HG03025 (cell line): ENCODE measurements at regions not wholly inside any gene's neighbourhood (a gene's known extent, or its start where the extent isn't known, plus 50 kb on each side); places are given as distances from the start of the nearest gene placed in this dataset.

Experiments used
- ATAC-seq: cut with Tn5 transposase; IDR thresholded peaks from one replicate; pipeline ENCODE4 v1.9.1; 2021; ENCODE audit warnings: mild to moderate bottlenecking, moderate library complexity; ENCODE audit not compliant: unreplicated experiment, low FRiP score

DNA sequence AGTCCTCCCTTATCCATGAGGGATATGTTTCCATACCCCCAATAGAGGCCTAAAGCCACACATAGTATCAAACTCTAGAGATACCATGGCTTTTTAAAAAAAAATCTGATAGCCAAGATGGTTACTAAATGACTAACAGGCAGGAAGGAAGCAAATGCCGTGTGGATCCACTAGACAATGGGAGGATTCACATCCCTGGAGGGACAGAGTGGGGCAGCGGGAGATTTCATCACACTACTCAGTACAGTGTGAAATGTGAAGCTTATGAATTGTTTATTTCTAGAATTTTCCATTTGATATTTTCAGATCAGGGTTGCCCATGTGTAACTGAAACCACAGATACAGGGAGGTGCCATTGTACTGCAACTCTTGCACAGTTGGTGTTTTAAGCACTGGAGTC lies 826.6 kb downstream of the SQOR start:
- no peak for ATAC-seq

DNA sequence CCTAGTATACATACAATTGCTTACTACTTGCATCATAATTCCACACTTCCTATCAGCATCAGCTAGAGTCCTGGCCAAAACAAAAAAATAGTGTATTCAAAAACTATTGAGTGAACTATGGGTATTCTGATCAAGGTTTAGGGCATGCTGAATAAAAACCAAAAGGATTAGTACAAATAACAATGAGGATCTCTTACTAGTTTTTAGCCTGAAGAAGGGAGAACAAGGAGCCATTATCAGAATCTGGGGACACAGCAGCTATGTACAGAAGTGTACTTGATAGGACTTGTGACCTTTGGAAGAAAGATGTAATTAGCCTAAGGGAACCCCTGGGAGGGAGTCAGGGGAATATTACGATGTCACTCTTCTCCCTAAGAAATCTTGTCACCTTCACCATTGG lies 832.2 kb downstream of the SQOR start:
- no peak for ATAC-seq

DNA sequence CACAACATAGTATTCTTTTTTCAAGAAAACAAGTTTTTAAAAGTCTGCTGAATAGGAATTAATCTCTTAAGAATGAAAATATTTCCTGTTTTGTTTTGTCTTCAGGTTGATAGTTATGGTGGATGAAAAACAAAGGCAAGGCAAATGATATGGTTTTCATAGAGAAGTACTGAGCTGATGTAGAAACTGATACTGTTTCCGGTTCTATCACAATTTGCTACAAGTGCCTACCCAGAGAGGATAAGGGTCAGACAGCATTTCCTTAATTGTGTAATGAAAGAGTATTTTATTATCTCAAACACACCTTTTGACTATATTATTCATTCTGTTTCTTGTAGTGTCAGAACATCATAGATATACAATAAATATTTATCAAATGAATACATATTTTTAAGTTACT lies 836.3 kb downstream of the SQOR start:
- no peak for ATAC-seq

DNA sequence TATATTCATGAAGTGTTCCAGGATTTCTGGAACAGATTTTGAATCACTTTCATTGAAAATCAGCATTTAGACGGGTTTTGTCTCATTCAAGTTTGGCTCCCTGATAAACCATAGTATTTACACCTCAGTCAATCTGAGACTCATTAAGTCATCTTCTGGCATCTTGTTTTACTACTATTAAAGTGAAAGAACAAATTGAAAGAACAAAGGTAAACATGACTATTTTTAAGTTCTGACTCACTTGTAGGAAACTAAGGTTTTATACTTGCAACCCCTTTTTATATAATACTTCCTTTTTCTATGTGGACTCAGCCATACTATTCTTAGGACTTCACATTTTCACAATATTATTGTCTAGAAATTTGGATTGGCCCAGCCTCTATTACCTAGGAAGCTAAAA lies 854.4 kb downstream of the SQOR start:
- ATAC-seq = no peak

GRCh38 chr15:46496491-46497115 lies 861.8 kb downstream of the SQOR start:
- ATAC-seq = no peak

GRCh38 chr15:46502667-46503066 lies 867.8 kb downstream of the SQOR start:
- ATAC-seq = no peak

- no peak for ATAC-seq
Observed at GRCh38 chr15:46518381-46518780, 883.6 kb downstream of the SQOR start.

DNA sequence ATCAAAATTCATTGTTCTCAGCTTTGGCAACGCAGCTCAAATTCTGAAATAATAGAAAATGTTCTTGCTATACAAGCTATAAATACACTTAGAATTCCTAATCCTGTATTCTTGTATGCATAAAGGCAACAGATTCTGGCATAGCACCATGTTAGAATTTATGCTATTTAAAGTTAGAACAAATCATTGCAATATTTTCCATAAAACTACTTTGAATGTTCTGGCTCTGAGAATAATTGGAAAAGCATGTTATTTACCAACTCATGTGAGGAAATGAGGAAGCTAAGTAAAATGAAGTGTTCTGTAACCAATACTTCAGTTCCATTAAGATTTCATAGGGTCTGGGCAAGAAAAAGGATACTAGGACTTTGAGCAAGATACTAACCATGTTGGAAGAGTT lies 888.9 kb downstream of the SQOR start:
- ATAC-seq = no peak

DNA sequence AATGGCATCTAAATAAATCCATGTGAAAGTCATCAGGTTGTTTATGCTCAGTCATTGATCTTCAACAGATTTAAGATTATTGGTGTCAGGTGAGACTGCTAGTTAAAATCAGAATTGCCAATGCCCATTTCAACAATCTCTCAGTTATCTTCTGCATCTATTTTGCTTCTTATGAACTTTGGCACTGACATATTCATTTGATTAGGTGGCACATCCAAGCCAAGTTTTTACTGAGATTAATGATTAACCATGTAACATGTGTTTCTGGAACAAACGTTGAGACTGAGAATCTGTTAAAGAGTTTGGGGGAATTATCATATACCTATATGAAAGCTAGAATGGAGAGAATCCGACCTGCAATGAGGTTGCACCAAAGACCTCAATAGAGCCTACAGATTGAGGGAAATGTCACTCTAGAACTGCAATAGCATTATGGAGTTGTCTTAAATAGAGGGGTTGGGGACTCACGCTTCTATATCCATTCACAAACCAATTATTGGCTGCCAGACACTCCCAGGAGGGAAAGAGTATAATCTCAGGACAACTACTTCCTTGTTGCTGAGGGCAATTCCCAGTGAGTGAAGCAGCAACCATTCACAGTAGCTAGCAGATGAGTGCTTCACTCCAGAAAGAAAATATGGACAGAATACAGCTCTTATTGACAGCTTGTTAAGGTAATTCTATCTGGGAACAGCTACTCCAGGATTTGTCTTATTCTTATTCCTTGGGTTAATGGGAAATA lies 891.3 kb downstream of the SQOR start:
- no peak for ATAC-seq

DNA sequence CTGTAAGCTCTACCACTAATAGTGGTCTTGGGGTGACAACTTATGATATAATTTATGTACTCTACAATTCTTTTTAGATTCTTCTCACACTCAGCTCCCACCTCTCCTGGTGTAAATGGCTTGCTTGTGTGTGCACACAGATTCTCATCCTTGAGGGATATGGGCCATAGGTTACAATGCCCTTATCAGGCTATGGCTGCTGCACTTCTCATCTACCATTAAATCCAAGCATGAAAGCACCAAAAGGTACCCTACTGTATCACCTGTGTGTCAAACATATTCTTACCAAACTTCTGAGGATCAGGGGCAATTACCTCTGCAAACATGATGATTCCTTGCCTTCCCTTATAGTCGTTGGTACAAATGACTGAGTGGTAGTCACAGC lies 891.9 kb downstream of the SQOR start:
- no peak for ATAC-seq

- no peak for ATAC-seq
Observed at GRCh38 chr15:46543626-46544025, 908.8 kb downstream of the SQOR start.

DNA sequence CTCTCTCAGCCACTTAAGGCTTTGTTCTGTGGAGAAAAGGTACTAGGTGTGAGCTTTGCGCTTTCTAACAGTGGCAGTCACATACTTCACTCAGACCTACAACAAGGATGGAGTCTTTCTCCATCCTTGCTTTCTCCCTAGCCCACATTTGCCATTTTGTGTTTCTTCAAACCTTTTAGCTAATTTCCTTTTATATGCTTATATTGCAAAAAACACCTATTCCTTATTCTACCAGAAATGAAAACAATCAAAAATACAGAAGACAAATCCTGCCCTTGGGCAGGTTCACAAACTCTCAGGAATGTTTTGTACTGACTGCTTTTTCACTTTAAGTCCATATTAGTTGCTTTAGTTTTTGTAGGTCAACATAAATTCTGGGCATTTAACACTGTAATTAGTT lies 914.2 kb downstream of the SQOR start:
- ATAC-seq = no peak

DNA sequence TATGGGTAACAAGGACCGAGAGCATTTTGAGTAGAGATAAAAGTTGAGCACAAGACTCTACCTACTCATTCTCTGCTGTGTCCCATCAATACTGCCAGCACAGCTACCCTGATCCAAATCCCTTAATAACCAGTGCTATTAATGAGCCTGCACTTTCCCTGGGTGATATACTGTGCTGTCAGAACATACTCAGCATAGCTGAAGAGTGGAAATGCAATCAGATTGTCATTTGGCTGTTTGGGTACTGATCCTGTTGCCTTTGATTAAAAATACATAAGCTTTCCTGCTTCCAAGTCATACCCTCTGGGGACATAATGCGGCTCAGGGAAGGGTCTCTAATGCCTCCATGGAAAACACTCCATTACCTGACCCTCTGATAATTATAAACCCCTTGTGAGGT lies 917.5 kb downstream of the SQOR start:
- no peak for ATAC-seq

DNA sequence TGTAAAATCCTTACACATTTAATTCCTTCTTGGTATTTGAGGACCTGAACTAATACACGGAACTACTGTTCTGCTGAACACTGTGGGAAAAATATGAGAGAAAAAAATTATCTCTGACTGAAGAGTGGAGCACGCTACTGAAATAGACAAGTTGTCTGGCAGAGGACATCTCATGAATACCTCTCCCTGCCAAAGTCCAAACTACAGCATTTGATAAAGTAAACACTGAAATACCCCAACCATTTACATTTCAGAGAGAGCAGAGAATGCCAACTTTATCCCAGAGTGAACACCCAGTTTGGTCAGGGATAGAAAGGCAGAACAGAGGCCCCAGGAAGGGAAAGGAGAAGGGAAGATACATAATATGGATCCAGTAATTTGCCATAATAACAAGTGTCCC lies 920.7 kb downstream of the SQOR start:
- no peak for ATAC-seq

- no peak for ATAC-seq
Observed at GRCh38 chr15:46556010-46556409, 921.2 kb downstream of the SQOR start.

DNA sequence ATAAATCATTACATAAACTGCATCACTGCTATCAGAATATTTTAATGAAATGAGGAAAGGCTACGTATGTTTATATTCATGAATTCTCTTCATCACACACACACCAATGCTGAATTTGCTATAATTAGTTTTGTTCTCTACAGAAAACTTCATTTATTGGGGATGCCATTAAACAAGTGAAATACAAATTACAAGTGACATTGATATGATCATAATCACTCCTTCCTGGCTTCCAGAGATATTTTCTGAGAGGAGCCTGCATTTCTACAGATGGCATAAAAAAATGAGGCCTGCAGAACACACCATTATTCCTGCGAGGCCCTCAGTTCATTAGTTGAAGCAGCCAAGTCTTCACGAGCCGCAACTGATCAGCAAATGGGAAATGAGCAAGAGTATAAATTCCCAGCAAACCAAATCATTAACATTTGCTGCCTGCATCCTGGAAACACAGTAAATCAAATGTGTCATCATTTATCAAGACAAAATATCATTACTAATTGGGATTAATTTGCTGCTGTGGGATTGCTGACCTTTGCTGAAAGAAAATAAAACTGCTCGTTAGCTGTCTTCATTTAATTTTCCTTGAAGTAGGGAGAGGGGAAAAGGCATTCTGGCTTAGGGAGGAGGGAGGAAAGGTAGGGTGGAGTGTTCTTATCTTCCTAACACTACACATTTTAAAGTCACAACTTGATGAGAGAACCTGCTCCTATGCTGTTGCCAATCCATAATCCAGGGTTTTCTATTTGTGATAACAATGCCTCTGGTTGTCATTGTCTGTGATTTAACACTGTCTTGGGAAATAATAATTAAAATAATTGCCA lies 921.9 kb downstream of the SQOR start:
- no peak for ATAC-seq

DNA sequence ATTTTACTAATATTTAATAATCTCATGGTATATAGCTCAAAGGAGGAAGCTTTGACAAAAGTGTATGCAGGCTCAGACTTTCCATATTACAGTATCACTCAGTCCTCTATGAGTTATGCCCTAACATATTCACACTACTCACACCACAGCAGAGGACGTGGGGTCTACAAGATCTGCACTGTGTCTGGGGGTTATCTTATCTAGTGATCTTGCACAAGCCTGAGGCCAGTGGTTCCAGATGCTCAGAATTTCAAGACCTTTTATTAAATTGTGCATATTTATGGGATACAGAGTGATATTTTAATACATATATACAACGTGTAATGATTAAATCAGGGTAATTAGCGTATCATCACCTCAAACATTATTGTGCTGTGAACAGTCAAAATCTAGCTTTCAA lies 933.1 kb downstream of the SQOR start:
- no peak for ATAC-seq

DNA sequence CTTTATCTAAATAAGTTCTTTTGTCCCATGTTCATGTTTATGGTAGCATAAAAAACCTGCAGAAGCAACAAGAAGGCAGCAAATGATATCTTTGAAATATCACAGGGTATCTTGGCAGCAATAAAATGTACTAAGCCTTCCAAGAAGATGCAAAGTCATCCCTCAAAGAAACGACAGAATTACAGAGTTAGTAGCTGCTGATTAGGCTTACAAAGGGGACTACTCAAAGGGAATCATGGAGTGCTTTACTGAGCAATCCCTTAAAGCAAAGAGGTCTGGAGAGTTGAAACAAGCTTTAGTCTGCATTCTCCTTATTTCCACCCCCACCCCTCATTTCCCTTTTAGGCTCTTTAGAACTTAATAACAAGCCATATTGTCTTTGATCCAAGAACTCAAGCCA lies 935.0 kb downstream of the SQOR start:
- no peak for ATAC-seq

DNA sequence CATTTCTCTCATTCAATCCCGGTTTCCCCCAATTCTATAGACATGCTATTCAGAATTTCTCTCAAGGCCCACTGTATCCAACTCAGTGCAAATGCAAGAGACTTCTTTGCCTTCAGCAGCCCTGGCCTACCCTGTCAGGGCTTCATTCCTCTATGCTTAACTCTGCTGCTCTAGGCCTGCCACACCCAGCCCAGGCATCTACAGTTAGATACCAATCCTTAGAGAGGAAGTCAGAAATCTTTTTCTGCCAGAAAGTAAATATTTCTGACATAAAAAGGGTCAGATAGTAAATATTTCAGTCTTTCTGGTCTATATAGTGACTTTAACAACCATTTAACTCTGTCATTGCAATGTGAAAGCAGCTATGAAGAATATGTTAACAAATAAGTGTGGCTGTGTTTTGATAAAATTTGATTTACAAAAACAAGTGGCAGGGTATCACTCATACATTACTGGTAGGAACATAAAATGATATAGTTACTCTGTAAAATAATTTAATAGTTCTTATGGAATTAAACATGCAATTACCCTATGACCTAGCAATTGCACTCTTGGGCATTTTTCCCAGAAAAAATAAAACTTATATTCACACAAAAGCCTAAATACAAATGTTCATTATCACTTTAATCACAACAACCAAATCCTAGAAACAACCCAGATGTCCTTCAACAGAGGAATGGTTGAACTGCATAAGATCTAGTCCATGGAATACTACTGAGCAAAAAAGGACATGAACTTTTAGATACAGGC lies 942.0 kb downstream of the SQOR start:
- no peak for ATAC-seq

GRCh38 chr15:46577767-46578166 lies 942.9 kb downstream of the SQOR start:
- ATAC-seq = no peak

- ATAC-seq = no peak
Observed at GRCh38 chr15:46580487-46580886, 945.7 kb downstream of the SQOR start.
